Erythroblast (primary cell): ENCODE measurements at regions not wholly inside any gene's neighbourhood (a gene's known extent, or its start where the extent isn't known, plus 50 kb on each side); places are given as distances from the start of the nearest gene placed in this dataset.

Source experiments
- GATA1 ChIP-seq: IDR thresholded peaks from 2 replicates; pipeline ENCODE4 v1.6.1; 2011; ENCODE audit warnings: low read depth, mild to moderate bottlenecking, control low read depth, low read length, moderate library complexity
- POLR2A ChIP-seq: IDR thresholded peaks from 2 replicates; pipeline ENCODE4 v1.6.1; 2011; ENCODE audit warnings: mild to moderate bottlenecking, low read length

- TF ChIP-seq POLR2A (no peak), GATA1 (no peak)
Measured at GRCh38 chr16:75952124-75952523, 225.8 kb upstream of the CPHXL start.
